Liver (tissue), 7 donors: ENCODE measurements at regions not wholly inside any gene's neighbourhood (a gene's known extent, or its start where the extent isn't known, plus 50 kb on each side); places are given as distances from the start of the nearest gene placed in this dataset.

Experiments used
- DNase-seq: peaks from one replicate; pipeline ENCODE4 v3.0.0-alpha.2; 2017; ENCODE audit warnings: low spot score
- H3K27ac ChIP-seq, 2 donors: one replicate each; pipeline ENCODE4 v1.7.0; 2013; ENCODE audit warnings: inconsistent platforms in 2 of 2, low read length in 2 of 2, control low read depth in 1 of 2, low read depth in 1 of 2, mild to moderate bottlenecking in 1 of 2
- H3K27me3 ChIP-seq, 4 donors: one replicate each; pipeline versions ENCODE4 v1.6.1 to v1.7.0; 2013; ENCODE audit warnings: low read length in 3 of 4, inconsistent platforms in 1 of 4, mild to moderate bottlenecking in 1 of 4, moderate library complexity in 1 of 4; ENCODE audit not compliant: control insufficient read depth in 4 of 4, insufficient read depth in 4 of 4
- H3K36me3 ChIP-seq, 4 donors: one replicate each; pipeline versions ENCODE4 v1.6.1 to v1.7.0; 2013; ENCODE audit warnings: low read length in 3 of 4, mild to moderate bottlenecking in 3 of 4, low read depth in 1 of 4, moderate library complexity in 1 of 4; ENCODE audit not compliant: control insufficient read depth in 4 of 4, insufficient read depth in 3 of 4
- H3K4me1 ChIP-seq, 4 donors: one replicate each; pipeline versions ENCODE4 v1.6.1 to v1.7.0; 2013; ENCODE audit warnings: low read length in 3 of 4, mild to moderate bottlenecking in 3 of 4, moderate library complexity in 1 of 4; ENCODE audit not compliant: control insufficient read depth in 4 of 4, insufficient read depth in 4 of 4
- H3K4me3 ChIP-seq, 3 donors: one replicate each; pipeline versions ENCODE4 v1.6.1 to v1.7.0; 2013; ENCODE audit warnings: low read length in 3 of 3, control low read depth in 1 of 3, low read depth in 1 of 3, mild to moderate bottlenecking in 1 of 3
- H3K9ac ChIP-seq, 2 donors: one replicate each; pipeline ENCODE4 v1.7.0; 2013; ENCODE audit warnings: low read length in 2 of 2, mild to moderate bottlenecking in 2 of 2, moderate library complexity in 2 of 2, control low read depth in 1 of 2, low read depth in 1 of 2
- H3K9me3 ChIP-seq, 4 donors: one replicate each; pipeline versions ENCODE4 v1.6.1 to v1.7.0; 2013; ENCODE audit warnings: low read length in 3 of 4; ENCODE audit not compliant: control insufficient read depth in 4 of 4
- EGR1 ChIP-seq, 2 donors: IDR thresholded peaks; 2 replicates each; pipeline ENCODE4 v1.6.1; 2016 to 2018; ENCODE audit warnings: antibody characterized with exemption in 2 of 2, low read depth in 2 of 2
- HNF4A ChIP-seq, 2 donors: conservative IDR thresholded peaks; 2 replicates each; pipeline ENCODE4 v1.6.1; 2016; ENCODE audit warnings: antibody characterized with exemption in 2 of 2, mild to moderate bottlenecking in 2 of 2
- JUND ChIP-seq, 2 donors: IDR thresholded peaks; 2 replicates each; pipeline ENCODE4 v1.6.1; 2016; ENCODE audit warnings: antibody characterized with exemption in 2 of 2
- REST ChIP-seq: IDR thresholded peaks from 2 replicates; pipeline ENCODE4 v1.6.1; 2016; ENCODE audit warnings: antibody characterized with exemption, mild to moderate bottlenecking
- TAF1 ChIP-seq: conservative IDR thresholded peaks from 2 replicates; pipeline ENCODE4 v1.6.1; 2016; ENCODE audit warnings: antibody characterized with exemption, mild to moderate bottlenecking
- YY1 ChIP-seq: IDR thresholded peaks from 2 replicates; pipeline ENCODE4 v1.6.1; 2016; ENCODE audit warnings: antibody characterized with exemption, mild to moderate bottlenecking
- ZBTB33 ChIP-seq: IDR thresholded peaks from 2 replicates; pipeline ENCODE4 v1.6.1; 2016; ENCODE audit warnings: antibody characterized with exemption
- WGBS: extraction: QIAGEN DNeasy Blood & Tissue Kit; methylation state at CpG from one replicate; pipeline ENCODE4 v1.1.7; 2013; 5-methylcytosine and 5-hydroxymethylcytosine counted together
- donor health status: healthy.
- donor health status: healthy.
- donor health status: healthy.
- donor health status: healthy.

GRCh38 chr4:104964410-104965175, 182.1 kb upstream of the TET2 start:
- no peak for DNase-seq
- WGBS: 80% methylated on average over 4 of the region's 4 CpGs
- H3K4me1 ChIP-seq: no peaks in the 10 kb centered on the region
- TF ChIP-seq TAF1 (no peak), REST (no peak), EGR1 (IDR thresholded peaks at IDR 0.05; ENCODE audit: low read depth in 2 of 2) (no peak)
- H3K36me3 ChIP-seq: no peaks in the 10 kb centered on the region
- H3K27ac ChIP-seq: no peak overlapping the region
- H3K27me3 ChIP-seq: no peaks in the 10 kb centered on the region
- H3K9me3 ChIP-seq: peaks cover 0 to 4% (median 0%) of the 10 kb centered on the region in 4 donors
- H3K4me3 ChIP-seq: no peak overlapping the region
- no peak overlapping the region for H3K9ac ChIP-seq

- Histone ChIP-seq H3K27me3 (no peaks in the 10 kb centered on the region), H3K9me3 (no peaks in the 10 kb centered on the region), H3K4me1 (no peaks in the 10 kb centered on the region), H3K27ac (no peak overlapping the region), H3K9ac (no peak overlapping the region), H3K4me3 (no peak overlapping the region), H3K36me3 (peaks cover 0 to 3% (median 0%) of the 10 kb centered on the region in 4 donors)
- no peak for DNase-seq
- TF ChIP-seq ZBTB33 (no peak), YY1 (no peak), HNF4A (conservative IDR thresholded peaks at IDR 0.05) (no peak), JUND (IDR thresholded peaks at IDR 0.05) (peak in 1 of 2 donors; percentile 49), REST (no peak)
- 56% methylated on average over 3 of the region's 3 CpGs for WGBS
These were observed 180.2 kb upstream of the TET2 start for GRCh38 chr4:104966349-104967033.
